GM19351 (cell line): ENCODE measurements at regions not wholly inside any gene's neighbourhood (a gene's known extent, or its start where the extent isn't known, plus 50 kb on each side); places are given as distances from the start of the nearest gene placed in this dataset.

ENCODE experiments used
- ATAC-seq: cut with Tn5 transposase; IDR thresholded peaks from one replicate; pipeline ENCODE4 v1.9.1; 2021; ENCODE audit warnings: mild to moderate bottlenecking, moderate library complexity; ENCODE audit not compliant: unreplicated experiment

DNA sequence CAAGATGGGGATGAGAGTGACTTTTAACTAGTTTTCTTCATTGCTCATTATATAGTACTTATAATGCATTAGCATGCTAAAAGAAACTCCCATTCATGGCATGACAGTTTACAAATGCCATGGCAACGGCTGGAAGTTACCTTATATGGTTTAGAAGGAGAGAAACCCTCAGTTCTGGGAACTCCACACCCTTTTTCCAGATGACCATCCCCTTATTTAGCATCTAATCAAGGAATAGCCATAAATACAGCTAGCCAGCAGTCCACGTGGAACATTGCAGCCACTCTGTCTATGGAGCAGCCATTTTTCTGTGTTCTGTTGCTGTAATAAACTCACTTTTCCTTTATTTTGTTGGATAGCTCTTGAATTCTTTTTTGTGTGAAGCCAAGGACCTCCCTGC is 1137.8 kb downstream of the CDH18 start:
- no peak for ATAC-seq

DNA sequence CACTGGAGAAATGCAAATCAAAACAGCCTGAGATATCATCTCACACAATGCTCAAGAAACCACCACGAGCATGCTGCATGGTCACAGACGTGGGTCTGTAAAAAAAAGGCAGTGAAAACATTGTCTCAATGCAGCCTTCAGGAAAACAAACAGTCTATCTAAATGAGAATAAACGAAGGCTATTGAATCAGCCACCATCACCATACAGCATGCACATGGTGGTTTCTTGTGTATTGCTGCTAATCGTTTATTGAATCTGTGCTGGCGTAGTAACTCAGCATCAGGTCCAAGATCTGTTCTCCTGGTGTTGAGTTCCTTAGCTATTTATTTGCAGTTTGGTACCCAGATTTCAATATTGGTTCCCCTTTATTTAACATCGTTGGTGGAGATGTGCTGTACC is 1115.0 kb downstream of the CDH18 start:
- no peak for ATAC-seq

DNA sequence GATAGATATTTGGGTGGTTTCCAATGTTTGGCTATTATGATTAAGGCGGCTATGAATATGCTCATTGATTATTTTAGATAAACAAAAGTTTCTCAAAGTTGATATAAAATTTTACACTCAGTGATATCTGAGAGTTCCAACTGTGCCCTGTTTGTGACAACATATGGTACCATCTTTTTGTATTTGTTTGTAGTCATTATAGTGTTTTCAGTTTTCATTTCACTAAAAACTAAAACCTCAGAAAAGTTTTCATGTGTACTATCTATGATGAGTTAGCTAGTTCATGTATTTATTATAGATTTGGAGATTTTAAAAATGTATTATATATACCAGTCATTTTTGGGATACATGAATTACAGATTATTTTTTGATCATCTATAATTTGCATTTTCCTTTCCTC is 1111.4 kb downstream of the CDH18 start:
- no peak for ATAC-seq

DNA sequence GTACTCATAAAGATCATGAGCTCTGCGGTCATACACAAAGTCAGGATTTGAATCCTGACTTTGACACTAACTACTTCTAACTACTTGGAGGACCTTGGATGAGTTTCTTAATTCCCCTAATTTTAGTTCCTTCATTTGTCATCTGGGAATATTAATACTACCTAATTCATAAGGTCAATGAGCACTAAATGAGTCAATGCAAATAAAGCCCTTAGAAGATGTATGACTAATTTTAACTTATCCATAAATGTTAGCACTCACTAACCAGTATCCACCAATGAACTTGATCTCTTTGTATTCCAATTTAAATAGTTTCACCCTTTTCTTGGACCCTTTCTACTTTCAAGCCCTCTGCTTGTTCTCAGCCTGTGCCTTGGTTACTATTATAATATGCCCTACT is 1106.4 kb downstream of the CDH18 start:
- ATAC-seq: no peak

DNA sequence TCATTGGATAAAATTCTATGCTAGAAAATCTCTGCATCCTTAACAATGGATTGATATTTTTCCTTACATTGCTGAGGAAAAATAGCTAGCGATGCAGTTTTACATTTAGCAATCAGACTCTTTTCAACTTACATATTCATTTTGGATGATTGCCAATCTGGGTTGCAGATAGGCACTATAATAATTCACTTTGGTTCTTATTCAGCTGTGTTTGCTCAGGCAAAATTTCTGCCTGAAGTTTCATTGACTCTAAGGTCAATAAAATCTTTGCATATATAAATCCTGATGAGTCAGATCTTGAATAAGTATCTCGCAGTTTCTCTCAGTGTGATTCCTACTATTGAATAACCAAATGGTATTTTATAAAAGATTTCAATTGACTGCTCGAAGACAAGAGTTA is 1105.8 kb downstream of the CDH18 start:
- ATAC-seq: no peak

DNA sequence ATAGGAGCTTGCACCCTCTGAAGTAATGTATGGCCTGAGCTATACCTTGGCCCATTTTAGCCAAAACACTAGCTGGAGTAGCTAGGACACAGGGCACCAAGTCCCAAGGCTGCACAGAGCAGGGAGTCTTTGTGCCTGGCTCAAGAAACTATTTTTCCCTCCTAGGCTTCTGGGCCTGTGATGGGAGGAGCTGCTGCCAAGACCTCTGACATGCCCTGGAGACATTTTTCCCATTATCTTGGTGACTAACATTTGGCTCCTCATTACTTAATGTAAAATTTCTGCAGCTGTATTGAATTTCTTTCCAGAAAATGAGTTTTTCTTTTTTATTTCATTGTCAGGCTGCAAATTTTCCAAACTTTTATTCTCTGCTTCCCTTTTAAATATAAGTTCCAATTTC is 1099.2 kb downstream of the CDH18 start:
- ATAC-seq: no peak

DNA sequence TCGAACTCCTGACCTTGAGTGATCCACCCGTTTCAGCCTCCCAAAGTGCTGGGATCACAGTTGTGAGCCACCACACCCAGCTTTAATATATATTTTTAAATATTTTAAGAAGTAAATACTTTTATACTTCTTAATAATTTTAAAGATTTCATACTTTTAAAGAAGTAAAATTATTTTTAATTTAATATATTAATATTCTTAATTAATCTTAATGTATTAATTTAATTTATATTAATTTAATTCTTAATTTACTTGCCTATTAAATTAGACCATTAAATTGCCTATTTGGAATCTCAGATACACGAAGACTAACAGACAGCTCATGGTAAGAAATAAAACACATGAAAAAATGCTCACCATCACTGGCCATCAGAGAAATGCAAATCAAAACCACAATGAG is 1087.4 kb downstream of the CDH18 start:
- no peak for ATAC-seq

DNA sequence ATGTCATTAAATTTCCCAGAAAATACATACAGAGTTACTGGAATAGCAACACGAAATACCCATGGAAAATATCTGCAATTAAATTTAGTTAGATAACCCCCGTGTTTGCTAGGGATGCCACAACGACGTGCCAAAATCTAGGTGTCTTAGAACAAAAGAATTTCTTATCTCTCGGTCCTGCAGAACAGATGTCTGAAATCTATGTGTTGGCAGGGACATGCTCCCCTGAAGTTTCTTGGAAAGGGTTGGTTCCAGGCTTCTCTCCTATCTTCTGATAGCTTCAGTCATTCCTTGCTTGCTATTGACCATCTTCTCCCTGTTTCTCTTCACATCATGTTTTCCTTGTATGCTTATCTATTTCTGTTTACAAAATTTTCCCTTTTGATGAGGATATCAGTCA is 1067.0 kb downstream of the CDH18 start:
- ATAC-seq: no peak

DNA sequence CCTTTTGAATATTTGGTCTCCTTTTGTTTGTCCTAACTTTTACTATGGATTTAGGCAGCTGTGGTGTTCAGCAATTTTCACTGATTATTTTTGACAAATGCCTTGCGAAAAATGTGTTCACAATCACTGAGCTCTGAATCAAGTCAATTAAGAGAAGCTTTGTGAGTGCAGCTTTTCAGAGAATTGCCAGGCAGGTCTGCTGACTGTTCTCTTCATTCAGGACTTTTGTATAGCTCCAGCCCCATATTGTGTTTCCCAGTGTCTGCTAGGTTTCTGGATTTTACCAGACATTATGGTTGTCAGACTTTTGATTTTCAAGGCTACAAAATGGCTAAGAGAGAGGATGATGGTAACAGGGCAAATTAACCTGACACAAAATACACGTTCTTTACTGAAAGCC is 1055.9 kb downstream of the CDH18 start:
- no peak for ATAC-seq

DNA sequence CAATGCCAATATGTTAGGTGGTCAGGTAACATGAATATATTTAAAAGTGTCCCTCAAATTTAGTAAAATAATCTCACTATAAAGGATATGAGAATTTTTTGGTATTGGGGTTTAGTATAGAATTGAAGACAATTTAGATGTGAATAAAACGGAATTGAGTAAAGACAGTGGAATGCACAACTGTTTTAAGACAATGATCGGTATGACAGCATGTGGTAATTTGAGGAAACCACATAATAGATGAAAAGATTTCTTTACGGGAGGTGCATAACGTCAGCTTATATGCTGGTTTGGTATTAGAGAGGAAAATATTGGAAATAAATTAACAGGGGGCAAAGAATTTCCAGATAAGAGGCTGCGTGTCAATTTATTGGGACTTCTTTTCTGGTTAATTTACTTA is 1043.2 kb downstream of the CDH18 start:
- no peak for ATAC-seq

DNA sequence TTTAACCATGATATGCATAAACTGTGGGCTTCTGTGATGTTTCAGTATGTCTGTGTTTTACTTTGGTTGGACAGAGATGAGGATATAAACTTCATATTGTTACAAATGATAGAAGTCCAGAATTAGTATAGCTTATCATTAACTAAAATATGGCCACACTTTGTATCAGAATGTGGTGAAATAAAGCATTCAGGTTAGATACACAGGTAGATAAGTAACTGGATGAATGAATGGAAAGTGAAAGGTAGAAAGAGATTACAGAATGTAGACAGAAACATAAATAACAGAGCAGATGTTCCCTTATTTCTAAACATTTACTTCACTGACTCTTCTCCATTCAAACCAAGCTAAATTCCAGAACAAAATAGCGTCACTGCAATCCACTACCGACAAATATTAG is 1033.8 kb downstream of the CDH18 start:
- no peak for ATAC-seq

DNA sequence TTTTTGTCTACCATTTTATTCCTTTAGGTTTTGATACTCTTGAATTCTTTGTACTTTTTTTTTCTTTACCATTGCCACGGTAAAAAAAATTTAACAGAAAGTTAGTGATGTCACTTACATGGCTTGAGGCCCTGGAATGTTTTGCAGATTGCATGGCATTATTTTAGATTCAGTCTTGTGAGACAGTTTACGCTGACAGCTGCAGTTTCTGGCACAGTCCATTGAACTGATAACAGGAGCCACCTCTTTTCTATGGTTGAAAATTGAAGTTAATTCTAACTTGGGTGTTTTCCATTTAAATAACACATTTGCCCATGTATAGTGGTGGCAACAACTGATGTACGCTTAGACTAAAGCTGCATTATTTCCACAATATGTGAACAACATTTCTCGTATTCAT is 1028.5 kb downstream of the CDH18 start:
- no peak for ATAC-seq

DNA sequence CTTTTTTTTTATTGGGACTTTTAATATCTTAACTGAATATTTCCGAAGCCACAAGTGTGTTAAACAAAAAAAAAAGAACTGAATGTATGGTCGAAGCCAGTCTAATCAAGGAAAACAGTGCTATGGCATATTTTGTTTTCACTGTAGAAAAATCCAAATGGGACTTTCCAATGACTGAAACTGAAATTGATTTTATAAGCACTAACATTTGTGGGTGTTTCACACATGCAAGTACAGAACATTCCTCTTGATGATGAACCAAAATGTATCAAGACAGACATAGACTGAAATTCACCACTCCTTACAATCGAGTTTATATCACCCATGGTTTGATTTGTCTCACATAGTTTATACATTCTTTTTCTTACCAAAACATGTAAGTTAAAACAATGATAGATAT is 1026.8 kb downstream of the CDH18 start:
- ATAC-seq: no peak

DNA sequence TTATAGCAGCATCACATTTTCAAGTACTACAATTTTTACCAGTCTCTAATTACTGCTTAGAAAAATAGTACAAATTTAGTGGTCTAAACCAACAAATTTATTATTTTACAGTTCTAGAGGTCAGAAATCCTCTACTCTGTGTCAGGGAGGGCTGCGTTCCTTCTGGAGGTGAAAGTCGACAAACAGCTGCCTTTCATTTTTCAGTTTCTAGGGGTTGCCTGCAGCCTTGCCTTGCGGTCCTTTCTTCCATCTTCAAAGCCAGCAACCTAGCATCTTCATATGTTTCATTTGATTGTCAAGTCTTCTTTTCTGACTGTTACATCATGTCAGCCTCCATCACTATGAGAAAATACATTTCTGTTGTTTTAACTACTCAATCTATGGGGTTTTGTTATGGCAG is 1022.1 kb downstream of the CDH18 start:
- ATAC-seq: no peak

DNA sequence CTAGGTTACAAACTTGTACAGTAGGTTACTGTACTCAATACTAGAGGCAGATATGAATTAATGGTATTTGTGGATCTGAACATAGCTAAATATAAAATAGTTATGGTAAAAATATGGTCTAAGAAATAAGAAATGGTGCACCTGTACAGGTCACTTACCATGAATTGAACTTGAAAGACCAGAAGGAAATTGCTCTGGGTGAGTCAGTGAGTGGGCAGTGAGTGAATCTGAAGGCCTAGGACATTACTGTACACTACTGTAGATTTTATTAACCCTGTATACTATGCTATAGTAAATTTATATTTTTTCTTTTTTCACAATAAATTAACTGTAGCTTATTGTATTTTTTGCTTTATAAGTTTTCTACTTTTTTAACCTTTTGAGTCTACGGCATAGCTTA is 1020.4 kb downstream of the CDH18 start:
- no peak for ATAC-seq

DNA sequence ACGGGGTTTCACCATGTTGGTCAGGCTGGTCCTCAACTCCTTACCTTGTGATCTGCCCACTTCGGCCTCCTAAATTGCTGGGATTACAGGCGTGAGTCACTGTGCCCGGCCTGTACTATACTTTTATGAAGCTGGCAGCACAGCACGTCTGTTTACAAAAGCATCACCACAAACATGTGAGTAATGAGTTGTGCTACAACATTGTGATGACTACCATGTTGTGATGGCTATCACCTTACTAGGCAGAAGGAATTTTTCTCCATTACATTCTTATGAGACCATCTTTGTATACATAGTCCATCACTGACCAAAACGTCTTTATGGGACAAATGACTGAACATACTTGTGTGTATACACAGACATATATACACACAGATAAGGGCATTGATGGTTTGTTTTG is 1019.0 kb downstream of the CDH18 start:
- ATAC-seq: no peak

DNA sequence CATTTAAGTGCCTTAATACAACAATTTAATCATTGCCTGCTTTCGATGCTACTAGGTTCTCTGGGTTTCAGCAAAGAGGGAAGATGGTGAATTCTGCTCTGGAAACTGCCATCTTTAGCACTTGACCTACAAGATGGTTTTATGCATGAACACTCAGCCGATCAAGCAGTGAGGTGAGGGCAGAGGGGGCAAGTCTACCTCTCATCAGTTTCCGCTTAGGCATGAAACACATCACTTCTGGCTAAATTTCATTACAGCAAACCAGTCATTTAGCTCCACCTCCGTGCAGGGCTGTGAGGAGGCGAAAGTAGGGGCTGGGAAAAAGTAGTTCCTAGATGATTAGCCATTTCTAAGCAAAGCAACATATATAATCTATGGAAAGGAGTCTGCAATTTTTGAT is 1018.0 kb downstream of the CDH18 start:
- no peak for ATAC-seq

DNA sequence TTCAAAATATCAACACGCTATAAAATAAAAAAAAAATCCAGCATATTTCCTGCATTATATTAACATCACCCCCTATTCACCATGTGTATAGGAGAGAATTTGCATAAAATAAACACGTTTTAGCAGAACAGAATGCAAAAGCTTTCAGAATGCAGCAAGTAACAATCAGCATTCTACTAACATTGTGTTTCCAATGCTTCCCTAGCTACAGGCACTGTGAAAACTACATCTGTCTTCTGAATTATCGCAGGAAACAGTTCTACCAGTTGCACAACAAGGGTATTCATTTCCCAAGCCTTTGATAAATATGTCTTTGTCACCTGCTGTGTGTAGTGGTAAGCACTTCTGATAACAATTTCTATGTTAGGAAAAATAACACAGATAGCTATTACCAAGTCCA is 1015.8 kb downstream of the CDH18 start:
- no peak for ATAC-seq

DNA sequence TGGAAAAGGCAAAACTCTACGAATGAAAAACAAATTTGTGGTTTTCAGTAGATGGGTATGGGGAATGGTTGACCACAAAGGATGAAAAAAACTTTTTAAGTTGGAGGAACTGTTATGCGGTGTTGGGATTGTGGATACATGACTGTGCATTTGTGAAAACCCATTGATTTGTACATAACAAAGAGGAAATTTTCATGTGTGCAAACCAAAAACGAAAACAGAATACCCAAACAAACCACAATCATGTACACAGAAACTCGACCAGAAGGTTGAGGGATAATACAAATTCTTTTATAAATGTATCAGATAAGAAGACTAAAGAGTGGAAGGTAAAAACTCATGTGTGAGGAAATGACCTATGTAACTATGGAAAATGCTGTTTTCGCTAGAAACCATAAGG is 1012.4 kb downstream of the CDH18 start:
- no peak for ATAC-seq

DNA sequence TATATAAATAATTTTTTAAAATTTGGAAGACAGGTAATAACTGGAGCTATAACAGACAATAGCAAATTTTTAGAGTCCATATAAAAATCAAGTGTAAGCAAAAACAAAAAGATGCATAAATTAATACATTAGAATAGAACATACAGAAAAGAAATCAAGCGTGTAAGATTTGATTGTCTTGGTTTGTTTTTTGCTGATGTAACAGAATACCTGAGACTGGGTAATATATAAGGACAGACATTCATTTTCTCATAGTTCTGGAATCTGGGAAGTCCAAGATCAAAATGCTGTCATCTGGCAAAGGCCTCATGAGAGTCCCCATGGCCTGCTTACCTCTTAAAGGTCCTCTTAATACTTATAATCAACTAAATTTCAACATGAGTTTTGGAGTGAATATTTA is 1010.1 kb downstream of the CDH18 start:
- no peak for ATAC-seq

DNA sequence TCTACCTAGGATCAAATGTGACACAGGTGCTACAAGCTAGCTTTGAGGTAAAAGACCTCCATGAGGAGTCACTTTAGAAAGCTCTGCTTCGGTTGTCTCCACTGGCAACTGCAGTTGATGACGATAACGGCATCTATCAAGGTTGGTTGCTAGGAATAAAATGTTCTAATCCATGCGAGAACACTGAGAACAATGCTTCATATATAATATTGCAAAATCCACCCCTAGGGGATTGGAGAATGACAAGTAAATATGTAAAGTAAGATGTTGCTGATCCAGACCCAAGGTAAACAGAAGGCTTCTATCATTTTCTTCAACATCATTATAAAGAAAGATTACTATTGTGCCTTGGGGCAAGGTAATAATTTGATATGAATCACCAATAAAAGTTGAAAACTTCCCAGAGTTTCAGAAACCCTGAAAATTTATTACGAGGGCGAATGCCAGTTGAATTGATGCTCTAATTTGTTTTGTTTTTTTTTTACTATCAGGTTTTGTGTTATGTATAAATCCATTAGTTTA is 1003.4 kb downstream of the CDH18 start:
- no peak for ATAC-seq

DNA sequence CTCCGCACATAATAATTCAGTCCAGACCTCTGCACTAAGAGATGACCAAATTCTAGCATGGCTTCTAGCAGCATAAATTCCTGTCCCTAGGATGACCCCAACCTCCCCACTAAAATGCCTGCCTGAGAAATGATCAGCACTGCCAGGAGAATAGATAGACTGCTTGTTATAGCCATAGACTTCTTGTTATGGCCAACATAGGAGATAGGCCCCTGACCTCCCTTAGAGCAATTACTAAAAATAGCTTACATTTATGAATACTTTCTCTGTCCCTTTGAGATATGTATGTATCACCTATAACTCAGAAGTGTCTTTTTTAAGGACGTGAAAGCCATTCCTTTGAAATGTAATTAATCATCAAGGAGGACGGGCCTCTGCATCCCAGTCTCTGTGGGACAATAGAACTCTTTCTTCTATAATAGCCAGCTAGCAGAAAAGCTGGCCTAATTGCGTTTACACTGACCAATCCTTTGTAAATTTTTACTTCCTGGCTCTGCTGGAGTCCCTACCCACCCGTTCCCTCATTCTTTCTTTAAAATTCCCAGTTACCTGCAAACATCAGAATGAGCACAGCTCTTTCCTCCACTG is 1002.7 kb downstream of the CDH18 start:
- no peak for ATAC-seq

DNA sequence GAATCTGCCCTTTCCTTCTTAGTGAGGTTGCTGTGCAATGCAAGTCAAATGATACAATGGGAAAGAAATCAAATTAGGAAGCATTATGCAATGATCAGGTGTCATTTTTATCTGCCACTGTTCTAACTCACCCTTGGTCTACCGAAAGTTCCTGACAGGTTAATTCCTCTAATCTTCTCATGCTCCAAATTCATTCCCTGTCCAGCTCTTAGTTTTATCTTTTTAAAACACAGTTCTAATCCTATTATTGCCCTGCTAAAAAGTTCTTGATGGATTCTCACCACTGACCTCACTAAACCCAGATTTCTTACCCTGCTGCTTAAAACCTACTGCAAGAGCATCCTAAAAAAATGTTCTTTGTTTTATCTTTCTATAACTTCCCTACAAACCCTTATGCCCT is 1000.9 kb downstream of the CDH18 start:
- no peak for ATAC-seq

DNA sequence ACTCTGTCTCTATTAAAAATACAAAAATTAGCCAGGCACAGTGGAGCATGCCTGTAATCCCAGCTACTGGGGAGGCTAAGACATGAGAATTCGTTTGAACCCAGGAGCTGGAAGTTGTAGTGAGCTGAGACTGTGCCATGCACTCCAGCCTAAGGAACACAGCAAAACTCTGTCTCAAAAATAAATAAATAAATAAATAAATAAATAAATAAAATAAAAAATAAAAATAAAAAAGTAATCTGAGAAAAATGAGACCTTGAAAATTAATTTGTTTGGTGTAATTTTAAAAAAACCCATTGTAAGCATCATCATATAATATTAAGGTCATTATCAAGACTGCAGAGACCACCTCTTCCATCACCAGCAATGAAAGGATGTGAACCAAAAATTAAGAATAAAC is 997.1 kb downstream of the CDH18 start:
- no peak for ATAC-seq
